ENCODE measurements at regions not wholly inside any gene's neighbourhood (a gene's known extent, or its start where the extent isn't known, plus 50 kb on each side); places are given as distances from the start of the nearest gene placed in this dataset.

GRCh38 chr1:234683861-234684632 is 74.1 kb upstream of the IRF2BP2 start:
- no peak for DNase-seq (ENCODE audit: extremely low read depth in 1 of 4, low spot score in 3 of 4)
- Histone ChIP-seq H3K27me3 (ENCODE audit: control insufficient read depth in 2 of 2, insufficient read depth in 2 of 2, low read length in 2 of 2) (no peaks in the 10 kb centered on the region), H3K9me1 (ENCODE audit: control insufficient read depth, insufficient read depth, low read length) (no peaks in the 10 kb centered on the region), H3K79me2 (ENCODE audit: control insufficient read depth, insufficient read depth, low read length) (no peaks in the 10 kb centered on the region), H3K27ac (ENCODE audit: extremely low read depth, low read depth, low read length) (no peak overlapping the region), H3K4me3 (no peak overlapping the region), H2AFZ (ENCODE audit: low read depth, low read length) (no peak overlapping the region), H3K4me1 (replicated peaks in 1 of 2; ENCODE audit: control insufficient read depth in 2 of 2, insufficient read depth in 2 of 2, low read length in 2 of 2) (peaks cover 0 to 3% of the 10 kb centered on the region in 2 experiments; a peak in 1 of 5 replicates), H4K20me1 (replicated peaks; ENCODE audit: control insufficient read depth, insufficient read depth, low read length) (no peaks in the 10 kb centered on the region), H3K36me3 (ENCODE audit: control insufficient read depth, insufficient read depth, low read length) (no peaks in the 10 kb centered on the region), H3K4me2 (ENCODE audit: insufficient read depth, low read length) (no peak overlapping the region), H3K9ac (ENCODE audit: insufficient read depth in 1 of 2, low read depth in 2 of 2, low read length in 2 of 2) (no peak overlapping the region), H3K9me3 (replicated peaks; ENCODE audit: control insufficient read depth, insufficient read depth, low read depth, low read length) (no peaks in the 10 kb centered on the region)
- WGBS (ENCODE audit: insufficient coverage, low coverage, missing lambda C conversion rate): 55% methylated on average over 10 of the region's 10 CpGs
- intact Hi-C loops (cut with micrococcal nuclease): no loop called here
- ATAC-seq: peak; percentile 44; the same call in 2 of the 3 replicates
- in situ Hi-C loops (cut with MboI): no loop called here
- FAIRE-seq: no peak
- POLR2A ChIA-PET: no interaction called here
- BruUV-seq (replicated peaks): no TSS peak
- CTCF ChIA-PET (ENCODE audit: low intra/inter-chr PET ratio): no interaction called here
- TF ChIP-seq ATF3 (IDR thresholded peaks at IDR 0.05): peak; percentile 79
- TF ChIP-seq ATF3 (CRISPR knock-in tag; conservative IDR thresholded peaks at IDR 0.05): no peak
- peak; percentile 92 for TF ChIP-seq ESRRA (IDR thresholded peaks at IDR 0.05; ENCODE audit: borderline replicate concordance, low read depth)
- TF ChIP-seq ATF7 (IDR thresholded peaks at IDR 0.05): peak; percentile 24; the same call in 1 of the 2 replicates
- peak; percentile 53; the same call in 1 of the 2 replicates for TF ChIP-seq DPF2 (IDR thresholded peaks at IDR 0.05)
- peak; percentile 77 for TF ChIP-seq FOSL1 (tag; conservative IDR thresholded peaks at IDR 0.05)
- TF ChIP-seq CEBPB (tag; IDR thresholded peaks at IDR 0.05): peak; percentile 95
- peak; percentile 52; the same call in 1 of the 2 replicates for TF ChIP-seq CEBPG (CRISPR knock-in tag; IDR thresholded peaks at IDR 0.05)
- peak; percentile 89 to 96 for TF ChIP-seq CEBPG (tag; conservative IDR thresholded peaks at IDR 0.05 in 1 of 2, IDR thresholded peaks at IDR 0.05 in 1 of 2)
- TF ChIP-seq CBX1 (IDR thresholded peaks at IDR 0.05; ENCODE audit: low read depth): no peak
- TF ChIP-seq HMGN3 (IDR thresholded peaks at IDR 0.05; ENCODE audit: borderline replicate concordance, extremely low read depth, insufficient read length, low read depth, low read length): no peak
- 0 out of 2 replicates have a peak, but pooled peaks have one; percentile 8 for TF ChIP-seq MAFK (IDR thresholded peaks at IDR 0.05; ENCODE audit: low read length)
- TF ChIP-seq ZEB2 (IDR thresholded peaks at IDR 0.05): 0 out of 2 replicates have a peak, but pooled peaks have one; percentile 49
- no peak for TF ChIP-seq HNRNPUL1 (IDR thresholded peaks at IDR 0.05; ENCODE audit: low read length)
- TF ChIP-seq SMARCA4 (IDR thresholded peaks at IDR 0.05): peak; percentile 45; the same call in 1 of the 2 replicates
- 0 out of 2 replicates have a peak, but pooled peaks have one; percentile 64 for TF ChIP-seq IRF9 (tag; IDR thresholded peaks at IDR 0.05)
- no peak for TF ChIP-seq SP1 (CRISPR knock-in tag; IDR thresholded peaks at IDR 0.05)
- TF ChIP-seq THAP7 (CRISPR knock-in tag; IDR thresholded peaks at IDR 0.05): no peak
- no peak for TF ChIP-seq EP300 (IDR thresholded peaks at IDR 0.05; ENCODE audit: low read length)
- TF ChIP-seq ATF2 (CRISPR knock-in tag; IDR thresholded peaks at IDR 0.05): no peak

Data from K562 (cell line).